ENCODE measurements at regions not wholly inside any gene's neighbourhood (a gene's known extent, or its start where the extent isn't known, plus 50 kb on each side); places are given as distances from the start of the nearest gene placed in this dataset.
"Not testable (repeated sequence)": the region's sequence is repeated elsewhere in the genome, so short reads cannot be mapped to it uniquely, and the experiment has no call there.

DNA sequence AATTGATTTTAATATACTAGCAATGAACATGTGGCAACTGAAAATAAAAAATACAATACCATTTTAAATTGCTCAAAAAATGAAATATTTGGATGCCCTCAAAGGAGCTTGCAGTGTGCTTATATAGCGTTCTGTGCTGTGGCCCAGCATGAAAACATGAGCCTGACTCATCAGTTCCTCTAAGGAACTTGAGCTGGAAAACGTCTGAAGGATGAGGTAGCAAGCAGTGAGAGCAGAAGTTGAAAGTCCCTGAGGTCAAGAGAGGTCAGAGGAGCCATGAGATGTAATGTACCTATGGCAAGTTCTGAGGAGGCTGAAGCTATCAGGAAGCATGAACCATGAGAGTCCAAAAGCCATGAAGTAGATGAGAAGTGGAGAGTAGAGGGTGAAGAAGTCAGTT lies 59.7 kb downstream of the HMGB3 start:
- no peak overlapping the region for H2AFZ ChIP-seq (ENCODE audit: low read length)
- no peaks in the 10 kb centered on the region for H3K4me1 ChIP-seq (ENCODE audit: insufficient read depth, low read length)
- no peaks in the 10 kb centered on the region for H4K20me1 ChIP-seq (ENCODE audit: insufficient read depth, low read length)
- H3K4me3 ChIP-seq (ENCODE audit: insufficient read depth, low read length) = no peak overlapping the region
- no peaks in the 10 kb centered on the region for H3K9me3 ChIP-seq (ENCODE audit: low read depth, low read length)
- TF ChIP-seq, protein P1, sequence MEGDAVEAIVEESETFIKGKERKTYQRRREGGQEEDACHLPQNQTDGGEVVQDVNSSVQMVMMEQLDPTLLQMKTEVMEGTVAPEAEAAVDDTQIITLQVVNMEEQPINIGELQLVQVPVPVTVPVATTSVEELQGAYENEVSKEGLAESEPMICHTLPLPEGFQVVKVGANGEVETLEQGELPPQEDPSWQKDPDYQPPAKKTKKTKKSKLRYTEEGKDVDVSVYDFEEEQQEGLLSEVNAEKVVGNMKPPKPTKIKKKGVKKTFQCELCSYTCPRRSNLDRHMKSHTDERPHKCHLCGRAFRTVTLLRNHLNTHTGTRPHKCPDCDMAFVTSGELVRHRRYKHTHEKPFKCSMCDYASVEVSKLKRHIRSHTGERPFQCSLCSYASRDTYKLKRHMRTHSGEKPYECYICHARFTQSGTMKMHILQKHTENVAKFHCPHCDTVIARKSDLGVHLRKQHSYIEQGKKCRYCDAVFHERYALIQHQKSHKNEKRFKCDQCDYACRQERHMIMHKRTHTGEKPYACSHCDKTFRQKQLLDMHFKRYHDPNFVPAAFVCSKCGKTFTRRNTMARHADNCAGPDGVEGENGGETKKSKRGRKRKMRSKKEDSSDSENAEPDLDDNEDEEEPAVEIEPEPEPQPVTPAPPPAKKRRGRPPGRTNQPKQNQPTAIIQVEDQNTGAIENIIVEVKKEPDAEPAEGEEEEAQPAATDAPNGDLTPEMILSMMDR (IDR thresholded peaks at IDR 0.05; ENCODE audit: extremely low read depth, low read depth, low read length) = no peak
- H3K36me3 ChIP-seq (ENCODE audit: insufficient read depth, low read length) = no peaks in the 10 kb centered on the region
- H3K79me2 ChIP-seq (ENCODE audit: insufficient read depth, low read length) = no peaks in the 10 kb centered on the region
- H3K4me2 ChIP-seq (ENCODE audit: insufficient read depth, low read length) = no peak overlapping the region
- no peak for DNase-seq (ENCODE audit: insufficient read length, low spot score, missing footprints)
- no peak overlapping the region for H3K27ac ChIP-seq (ENCODE audit: low read depth, low read length)
- H3K27me3 ChIP-seq (ENCODE audit: insufficient read depth, low read length) = no peaks in the 10 kb centered on the region

DNA sequence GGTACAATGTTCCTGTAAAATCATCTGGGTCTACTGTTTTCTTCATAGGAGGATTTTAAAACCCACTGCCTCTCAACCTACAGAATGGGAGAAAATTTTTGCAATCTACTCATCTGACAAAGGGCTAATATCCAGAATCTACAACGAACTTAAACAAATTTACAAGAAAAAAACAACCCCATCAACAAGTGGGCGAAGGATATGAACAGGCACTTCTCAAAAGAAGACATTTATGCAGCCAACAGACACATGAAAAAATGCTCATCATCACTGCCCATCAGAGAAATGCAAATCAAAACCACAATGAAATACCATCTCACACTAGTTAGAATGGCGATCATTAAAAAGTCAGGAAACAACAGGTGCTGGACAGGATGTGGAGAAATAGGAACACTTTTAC lies 83.2 kb downstream of the HMGB3 start:
- not testable (repeated sequence) for H3K27me3 ChIP-seq (ENCODE audit: insufficient read depth, low read length); H3K36me3 ChIP-seq (ENCODE audit: insufficient read depth, low read length); H3K79me2 ChIP-seq (ENCODE audit: insufficient read depth, low read length); H3K4me3 ChIP-seq (ENCODE audit: insufficient read depth, low read length); H2AFZ ChIP-seq (ENCODE audit: low read length); H3K4me2 ChIP-seq (ENCODE audit: insufficient read depth, low read length); H4K20me1 ChIP-seq (ENCODE audit: insufficient read depth, low read length); DNase-seq (ENCODE audit: insufficient read length, low spot score, missing footprints); H3K27ac ChIP-seq (ENCODE audit: low read depth, low read length); H3K4me1 ChIP-seq (ENCODE audit: insufficient read depth, low read length); H3K9me3 ChIP-seq (ENCODE audit: low read depth, low read length)

DNA sequence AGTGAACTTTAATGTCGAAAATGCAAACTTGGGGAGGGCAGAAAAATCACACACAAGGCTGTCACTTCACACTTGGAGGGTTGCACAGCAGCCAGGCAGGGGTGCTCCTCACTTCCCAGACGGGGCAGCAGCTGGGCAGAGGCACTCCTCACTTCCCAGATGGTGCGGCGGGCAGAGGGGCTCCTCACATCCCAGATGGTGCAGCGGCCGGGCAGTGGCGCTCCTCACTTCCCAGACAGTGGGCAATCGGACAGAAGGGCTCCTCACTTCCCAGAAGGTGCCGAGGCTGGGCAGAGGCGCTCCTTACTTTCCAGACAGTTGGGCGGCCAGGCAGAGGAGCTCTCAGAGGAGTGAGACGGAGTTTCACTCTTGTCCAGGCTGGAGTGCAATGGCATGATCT lies 90.6 kb downstream of the HMGB3 start:
- Histone ChIP-seq H3K79me2 (ENCODE audit: insufficient read depth, low read length) (no peaks in the 10 kb centered on the region), H4K20me1 (ENCODE audit: insufficient read depth, low read length) (no peaks in the 10 kb centered on the region)
- TF ChIP-seq, protein P1 (IDR thresholded peaks at IDR 0.05; ENCODE audit: extremely low read depth, low read depth, low read length) = no peak

DNA sequence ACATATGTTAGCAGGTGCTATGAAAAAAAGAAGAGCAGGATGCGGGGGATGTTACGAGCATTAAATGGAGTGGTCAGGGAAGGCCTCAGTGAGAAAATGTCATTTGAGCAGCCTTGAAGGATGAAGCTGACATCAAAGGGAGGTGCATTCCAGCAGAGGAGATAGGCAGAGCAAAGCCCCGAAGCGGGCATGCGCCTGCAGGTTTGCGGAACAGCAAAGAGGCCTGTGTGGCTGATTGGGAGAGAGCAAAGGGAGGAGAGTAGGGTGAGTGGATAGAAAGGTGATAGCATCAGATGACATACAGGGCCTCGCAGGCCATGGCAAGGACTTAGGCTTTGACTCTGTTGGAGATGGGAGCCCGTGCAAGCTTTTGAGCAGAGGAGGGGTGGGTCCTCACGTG lies 95.4 kb upstream of the GPR50 start:
- no peaks in the 10 kb centered on the region for H3K79me2 ChIP-seq (ENCODE audit: insufficient read depth, low read length)
- no peak overlapping the region for H2AFZ ChIP-seq (ENCODE audit: low read length)
- peaks cover 4% of the 10 kb centered on the region for H3K4me1 ChIP-seq (ENCODE audit: insufficient read depth, low read length)
- H3K4me3 ChIP-seq (ENCODE audit: insufficient read depth, low read length) = no peak overlapping the region
- H4K20me1 ChIP-seq (ENCODE audit: insufficient read depth, low read length) = no peaks in the 10 kb centered on the region
- no peak overlapping the region for H3K27ac ChIP-seq (ENCODE audit: low read depth, low read length)
- H3K4me2 ChIP-seq (ENCODE audit: insufficient read depth, low read length) = no peak overlapping the region
- no peaks in the 10 kb centered on the region for H3K9me3 ChIP-seq (ENCODE audit: low read depth, low read length)
- no peaks in the 10 kb centered on the region for H3K36me3 ChIP-seq (ENCODE audit: insufficient read depth, low read length)
- no peaks in the 10 kb centered on the region for H3K27me3 ChIP-seq (ENCODE audit: insufficient read depth, low read length)
- TF ChIP-seq, protein P1 (IDR thresholded peaks at IDR 0.05; ENCODE audit: extremely low read depth, low read depth, low read length) = no peak
- DNase-seq (ENCODE audit: insufficient read length, low spot score, missing footprints) = no peak

More for the DNA sequence above, 90.6 kb downstream of the HMGB3 start:
- no peak overlapping the region for H3K27ac ChIP-seq (ENCODE audit: low read depth, low read length)
- no peaks in the 10 kb centered on the region for H3K36me3 ChIP-seq (ENCODE audit: insufficient read depth, low read length)
- no peaks in the 10 kb centered on the region for H3K9me3 ChIP-seq (ENCODE audit: low read depth, low read length)
- H3K4me3 ChIP-seq (ENCODE audit: insufficient read depth, low read length) = no peak overlapping the region
- no peak overlapping the region for H3K4me2 ChIP-seq (ENCODE audit: insufficient read depth, low read length)
- H3K27me3 ChIP-seq (ENCODE audit: insufficient read depth, low read length) = no peaks in the 10 kb centered on the region
- no peak overlapping the region for H2AFZ ChIP-seq (ENCODE audit: low read length)
- no peak for DNase-seq (ENCODE audit: insufficient read length, low spot score, missing footprints)
- H3K4me1 ChIP-seq (ENCODE audit: insufficient read depth, low read length) = no peaks in the 10 kb centered on the region

All from osteoblast (primary cell).